AG04450 (cell line): ENCODE measurements at regions not wholly inside any gene's neighbourhood (a gene's known extent, or its start where the extent isn't known, plus 50 kb on each side); places are given as distances from the start of the nearest gene placed in this dataset.

Experiments
- CTCF ChIA-PET: fragments of 300-600, 350-600 bp; formaldehyde crosslinking; extraction: SDS; loops from one replicate; lab custom pipeline; 2022; ENCODE audit warnings: antibody characterized with exemption, inconsistent platforms; lab: Charles Lee
- POLR2A ChIA-PET: fragments of 350-600 bp; formaldehyde crosslinking; extraction: SDS; loops from one replicate; lab custom pipeline; 2021; ENCODE audit warnings: antibody characterized with exemption, inconsistent platforms; lab: Yijun Ruan, JAX
- DNase-seq: peaks from one replicate; pipeline ENCODE4 v3.0.0-alpha.2; 2011; ENCODE audit warnings: low read depth, low spot score
- H3K27ac ChIP-seq: one replicate; pipeline ENCODE4 v1.5.1; 2012; ENCODE audit warnings: low read depth, low read length, control low read depth
- H3K27me3 ChIP-seq: one replicate; pipeline ENCODE4 v1.6.0; 2012; ENCODE audit warnings: low read length; ENCODE audit not compliant: control insufficient read depth, insufficient read depth
- H3K4me3 ChIP-seq: 2 replicates; pipeline ENCODE4 v1.5.1; 2011; ENCODE audit warnings: mild to moderate bottlenecking, low read depth, low read length, control low read depth
- H3K9me3 ChIP-seq: 2 replicates; pipeline ENCODE4 v1.5.1; 2012; ENCODE audit warnings: low read length; ENCODE audit not compliant: control insufficient read depth, insufficient read depth
- CTCF ChIP-seq: IDR thresholded peaks from 2 replicates; pipeline ENCODE4 v1.5.1; 2011; ENCODE audit warnings: low read depth, low read length, control low read depth, inconsistent platforms

GRCh38 chr4:24416293-24416692 is 168.1 kb downstream of the DHX15 start:
- no peak for TF ChIP-seq CTCF
- no peaks in the 10 kb centered on the region for H3K27me3 ChIP-seq
- CTCF ChIA-PET = interaction anchor here (1.2 to 1.3 kb wide), 2 partner anchors 735 to 1281 kb away, joined by 3 to 4 read pairs; no protein-coding TSS in a partner anchor

GRCh38 chr4:24413311-24413784 is 171.0 kb downstream of the DHX15 start:
- ChIA-PET CTCF (interaction anchor here (0.8 kb wide), 1 partner anchor 9 kb away, joined by 5 read pairs; no protein-coding TSS in a partner anchor), POLR2A (no interaction called here)
- DNase-seq = no peak
- Histone ChIP-seq H3K27me3 (no peaks in the 10 kb centered on the region), H3K9me3 (no peaks in the 10 kb centered on the region), H3K27ac (no peak overlapping the region), H3K4me3 (no peak overlapping the region)
- no peak for TF ChIP-seq CTCF

More at GRCh38 chr4:24416293-24416692, 168.1 kb downstream of the DHX15 start:
- H3K9me3 ChIP-seq = no peaks in the 10 kb centered on the region
- H3K4me3 ChIP-seq = no peak overlapping the region
- POLR2A ChIA-PET = no interaction called here
- DNase-seq = no peak
- no peak overlapping the region for H3K27ac ChIP-seq

- ChIA-PET POLR2A (no interaction called here), CTCF (no interaction called here)
- no peak for TF ChIP-seq CTCF
Measured at GRCh38 chr4:24411806-24412205, 172.5 kb downstream of the DHX15 start.

GRCh38 chr4:24411299-24411698 is 173.1 kb downstream of the DHX15 start:
- ChIA-PET CTCF (no interaction called here), POLR2A (no interaction called here)
- no peak overlapping the region for H3K4me3 ChIP-seq
- H3K9me3 ChIP-seq = no peaks in the 10 kb centered on the region
- no peak overlapping the region for H3K27ac ChIP-seq
- no peak for TF ChIP-seq CTCF
- DNase-seq = no peak
- H3K27me3 ChIP-seq = no peaks in the 10 kb centered on the region

More at GRCh38 chr4:24411806-24412205, 172.5 kb downstream of the DHX15 start:
- no peak overlapping the region for H3K4me3 ChIP-seq
- no peaks in the 10 kb centered on the region for H3K9me3 ChIP-seq
- H3K27ac ChIP-seq = no peak overlapping the region
- no peaks in the 10 kb centered on the region for H3K27me3 ChIP-seq
- DNase-seq = no peak

GRCh38 chr4:24408640-24409039 is 175.7 kb downstream of the DHX15 start:
- no peak for TF ChIP-seq CTCF
- no peaks in the 10 kb centered on the region for H3K27me3 ChIP-seq
- ChIA-PET POLR2A (no interaction called here), CTCF (no interaction called here)
- H3K27ac ChIP-seq = no peak overlapping the region
- no peaks in the 10 kb centered on the region for H3K9me3 ChIP-seq
- H3K4me3 ChIP-seq = no peak overlapping the region
- no peak for DNase-seq
